HPDE6-E6E7 (cell line): ENCODE measurements at regions not wholly inside any gene's neighbourhood (a gene's known extent, or its start where the extent isn't known, plus 50 kb on each side); places are given as distances from the start of the nearest gene placed in this dataset.
A peak's percentile ranks its signal among the peaks of the same experiment; 100 is the strongest.
"Not testable (repeated sequence)": the region's sequence is repeated elsewhere in the genome, so short reads cannot be mapped to it uniquely, and the experiment has no call there.

ENCODE experiments used
- DNase-seq: peaks from one replicate; pipeline ENCODE4 v3.0.0; 2011; ENCODE audit warnings: missing footprints; ENCODE audit errors: extremely low spot score

GRCh38 chr12:59517522-59517921 lies 78.3 kb upstream of the SLC16A7 start:
- DNase-seq: no peak

- DNase-seq: no peak
Observed at GRCh38 chr12:59500915-59501314, 94.9 kb upstream of the SLC16A7 start.

DNA sequence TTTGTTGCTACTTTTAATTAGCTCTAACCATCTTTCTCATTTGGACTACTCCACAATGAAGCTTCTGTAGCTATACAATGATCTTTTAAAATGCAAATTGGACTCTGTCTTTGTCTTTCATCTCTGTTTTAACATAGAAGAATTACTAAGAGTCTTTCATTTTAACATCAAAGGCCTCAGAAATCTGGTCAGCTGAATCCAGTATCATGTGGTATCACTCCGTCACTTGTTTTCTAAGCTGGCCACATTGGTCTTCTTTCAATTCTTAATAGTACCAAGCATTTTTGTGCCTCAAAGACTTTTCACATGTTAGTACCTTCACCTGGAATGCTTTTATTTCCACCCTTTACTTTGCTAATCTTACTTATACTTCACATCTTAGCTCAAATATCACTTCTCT lies 95.5 kb upstream of the SLC16A7 start:
- DNase-seq: no peak

GRCh38 chr12:59499774-59500173 lies 96.1 kb upstream of the SLC16A7 start:
- no peak for DNase-seq

- DNase-seq: no peak
Observed at GRCh38 chr12:59494617-59495016, 101.2 kb upstream of the SLC16A7 start.

- no peak for DNase-seq
Observed at GRCh38 chr12:59491877-59492276, 104.0 kb upstream of the SLC16A7 start.

DNA sequence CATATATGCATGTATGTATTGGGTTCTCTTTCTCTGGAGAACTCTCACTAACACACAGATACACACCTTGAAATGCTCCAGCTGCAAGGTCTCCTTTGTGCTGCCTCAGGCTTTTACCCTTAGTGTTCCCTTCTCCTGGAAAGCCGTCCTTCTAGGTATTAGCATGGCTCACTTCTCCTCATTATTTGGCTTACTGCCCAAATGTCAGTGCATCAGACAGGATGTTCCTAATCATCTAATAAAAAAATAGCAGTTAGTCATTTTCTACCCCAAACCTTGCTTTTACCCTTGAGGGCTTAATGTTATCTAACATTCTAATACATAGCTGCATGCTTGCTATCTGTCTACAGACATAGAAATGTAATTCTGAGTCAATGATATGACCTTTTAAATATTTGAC lies 109.0 kb upstream of the SLC16A7 start:
- no peak for DNase-seq

GRCh38 chr12:59484575-59484974 lies 111.3 kb upstream of the SLC16A7 start:
- no peak for DNase-seq

DNA sequence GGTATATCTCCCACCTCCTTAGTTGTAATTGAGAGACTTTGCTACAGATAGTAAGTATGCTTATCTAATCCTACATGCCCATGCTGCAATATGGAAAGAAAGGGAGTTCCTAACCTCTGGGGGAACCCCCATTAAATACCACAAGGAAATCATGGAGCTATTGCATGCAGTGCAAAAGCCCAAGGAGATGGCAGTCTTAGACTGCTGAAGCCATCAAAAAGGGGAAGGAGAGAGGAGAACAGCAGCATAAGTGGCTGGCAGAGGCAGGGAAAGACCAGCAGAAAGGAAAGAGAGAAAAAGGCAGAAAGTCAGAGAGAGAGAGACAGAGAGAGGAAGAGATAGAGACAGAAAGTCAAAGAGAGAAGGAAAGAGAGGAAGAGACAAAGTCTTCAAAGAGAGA lies 121.6 kb upstream of the SLC16A7 start:
- DNase-seq: not testable (repeated sequence)

- DNase-seq: no peak
Observed at GRCh38 chr12:59472273-59472672, 123.6 kb upstream of the SLC16A7 start.

GRCh38 chr12:59459966-59460660 lies 135.7 kb upstream of the SLC16A7 start:
- no peak for DNase-seq

DNA sequence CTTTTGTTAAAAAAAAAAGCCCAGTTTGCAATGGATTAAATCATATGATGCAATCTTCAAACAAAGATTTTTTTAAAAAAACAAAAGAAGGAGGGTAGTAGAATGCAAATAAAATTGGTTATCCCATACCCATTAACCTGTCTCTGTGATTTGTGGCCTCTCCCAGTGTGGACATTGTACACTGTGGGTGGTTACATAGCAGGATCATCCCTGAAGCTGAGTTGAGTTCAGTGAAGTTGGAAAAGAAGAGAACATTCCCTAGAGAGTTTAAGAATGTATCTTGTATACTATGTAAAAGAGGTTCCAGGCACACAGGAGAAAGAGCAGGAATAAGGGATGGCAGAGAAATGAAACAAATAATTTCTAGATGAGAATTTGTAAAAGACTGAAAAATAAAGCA lies 142.4 kb upstream of the SLC16A7 start:
- no peak for DNase-seq

- DNase-seq: no peak
Observed at GRCh38 chr12:59452746-59453145, 143.1 kb upstream of the SLC16A7 start.

DNA sequence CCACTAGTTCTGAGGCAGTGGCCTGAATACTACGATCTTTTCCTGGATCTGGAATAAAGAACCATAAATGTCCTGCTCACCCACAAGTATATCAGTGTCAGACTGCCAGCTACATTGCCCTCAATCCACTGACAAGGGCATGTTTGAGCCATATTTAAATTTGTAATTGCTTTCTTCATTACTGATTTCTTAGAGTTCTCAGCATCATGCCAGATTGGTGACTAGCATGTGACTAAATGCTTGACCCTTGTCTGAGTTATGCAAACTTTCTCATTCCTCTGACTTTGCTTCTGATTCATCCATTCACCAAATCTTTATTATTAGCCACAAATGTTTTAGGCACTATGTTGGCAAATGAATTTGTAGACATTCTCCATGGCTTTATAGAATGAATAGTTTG lies 143.6 kb upstream of the SLC16A7 start:
- peak; percentile 33 for DNase-seq

DNA sequence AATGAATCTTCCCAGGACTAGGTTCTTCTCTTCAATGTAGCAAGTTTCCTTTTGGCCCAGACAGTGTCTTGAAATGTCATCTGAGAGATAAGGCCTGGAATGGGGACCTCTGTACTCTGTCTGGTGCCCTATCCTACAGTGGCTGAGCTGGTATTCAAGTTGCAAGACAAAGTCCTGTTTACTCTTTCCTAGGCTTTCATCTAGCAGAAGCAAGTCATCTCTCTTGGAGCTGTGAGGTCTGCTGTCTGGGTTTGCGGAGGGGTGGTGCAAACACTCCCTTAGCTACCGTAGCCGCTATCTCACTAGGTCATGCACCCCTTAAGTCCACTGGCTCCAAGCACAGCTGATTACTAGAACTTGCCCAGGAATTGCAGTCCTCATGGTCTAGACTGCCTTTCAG lies 149.7 kb upstream of the SLC16A7 start:
- DNase-seq: no peak

- no peak for DNase-seq
Observed at GRCh38 chr12:59444932-59445331, 150.9 kb upstream of the SLC16A7 start.

DNA sequence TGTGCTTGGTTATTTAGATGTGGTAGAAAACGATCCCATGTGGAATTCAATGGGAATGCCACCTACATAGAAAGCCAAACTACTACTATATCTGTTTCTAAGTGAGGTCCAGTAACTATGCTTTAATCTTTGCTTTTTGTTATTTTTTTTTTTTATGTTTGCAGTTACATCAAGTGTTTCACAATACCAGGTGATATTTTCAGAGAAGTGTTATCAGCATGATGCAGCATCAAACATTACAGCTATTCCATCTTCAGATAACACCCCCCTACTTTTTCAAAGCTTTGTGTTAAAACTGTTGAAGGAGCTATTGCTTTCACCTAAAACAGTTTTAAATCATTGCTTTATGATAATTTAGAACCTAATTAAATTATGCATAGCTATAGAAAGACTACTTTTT lies 163.8 kb upstream of the SLC16A7 start:
- DNase-seq: no peak

DNA sequence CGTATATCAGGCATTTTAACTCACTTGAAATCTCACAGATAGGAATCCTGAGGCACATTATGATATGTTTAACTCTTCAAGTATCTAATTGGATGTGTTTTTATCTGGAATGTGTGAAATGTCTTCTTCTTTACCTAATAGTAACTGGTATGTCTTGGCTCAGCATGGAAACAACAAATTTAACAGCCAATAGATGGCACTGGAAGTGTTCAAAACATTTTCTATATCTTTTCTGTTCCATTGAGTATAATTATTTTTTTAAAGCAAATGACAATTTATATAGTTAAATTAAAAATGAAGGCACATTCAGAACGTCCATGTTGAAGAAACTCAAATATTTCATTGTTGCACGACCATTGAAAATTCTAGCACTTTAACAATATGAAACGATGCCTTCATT lies 164.6 kb upstream of the SLC16A7 start:
- no peak for DNase-seq

DNA sequence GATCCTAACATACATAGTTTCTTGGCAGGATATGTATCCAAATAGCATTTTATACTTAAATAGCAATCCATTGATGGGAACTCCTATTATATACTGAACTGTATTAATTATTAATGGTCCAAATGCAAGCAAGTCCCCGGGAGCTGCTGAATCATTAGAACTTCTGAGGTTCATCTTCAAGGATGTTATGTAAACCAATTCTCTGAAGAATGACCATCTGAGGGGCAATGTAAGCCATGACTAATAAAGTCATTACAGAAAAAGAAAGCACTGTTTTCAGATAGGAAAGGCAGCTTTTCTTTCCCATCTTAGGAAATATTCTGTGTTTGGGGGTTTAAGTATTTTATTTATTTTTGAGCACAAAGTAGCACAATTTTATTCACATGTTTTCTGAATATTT lies 166.1 kb upstream of the SLC16A7 start:
- no peak for DNase-seq

- DNase-seq: no peak
Observed at GRCh38 chr12:59425798-59426197, 170.0 kb upstream of the SLC16A7 start.

- not testable (repeated sequence) for DNase-seq
Observed at GRCh38 chr12:59424666-59425065, 171.2 kb upstream of the SLC16A7 start.

DNA sequence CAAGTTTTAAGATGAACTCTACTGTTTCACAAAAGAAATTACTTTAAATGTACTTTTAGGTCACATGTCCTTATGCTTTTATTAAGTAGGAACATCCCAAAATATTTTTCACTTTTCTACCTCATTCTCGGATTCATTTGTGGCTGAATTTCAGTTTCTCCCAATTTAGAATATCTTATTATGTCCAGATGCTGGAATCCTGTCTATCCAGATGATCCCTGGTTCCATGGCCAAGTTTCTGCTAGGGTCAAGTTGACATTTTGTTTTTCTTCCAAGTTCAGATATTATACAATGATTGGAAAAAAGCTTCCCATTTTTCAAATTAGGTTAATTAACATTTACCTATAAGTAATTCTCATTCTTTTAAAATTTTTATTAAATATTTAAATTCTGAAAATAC lies 181.8 kb upstream of the SLC16A7 start:
- DNase-seq: no peak

DNA sequence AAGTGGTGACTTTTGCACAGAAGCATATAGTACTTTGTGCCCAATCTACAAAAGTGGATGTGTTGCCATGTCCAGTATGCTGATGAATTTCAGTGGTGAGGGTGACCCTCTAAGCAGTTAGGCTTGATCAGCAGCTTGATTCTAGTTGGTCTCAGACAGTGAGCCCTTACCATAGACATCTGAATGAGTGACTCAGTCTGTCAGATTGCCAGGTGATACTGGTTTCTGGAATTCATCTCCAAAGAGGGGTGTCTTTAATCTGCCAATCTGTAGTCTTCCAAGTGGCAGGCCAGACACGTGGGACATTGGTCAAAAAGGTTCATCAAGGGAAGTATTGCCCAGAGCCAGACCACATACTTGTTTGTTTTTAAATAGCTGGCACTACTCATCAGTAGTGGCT lies 187.4 kb upstream of the SLC16A7 start:
- no peak for DNase-seq

DNA sequence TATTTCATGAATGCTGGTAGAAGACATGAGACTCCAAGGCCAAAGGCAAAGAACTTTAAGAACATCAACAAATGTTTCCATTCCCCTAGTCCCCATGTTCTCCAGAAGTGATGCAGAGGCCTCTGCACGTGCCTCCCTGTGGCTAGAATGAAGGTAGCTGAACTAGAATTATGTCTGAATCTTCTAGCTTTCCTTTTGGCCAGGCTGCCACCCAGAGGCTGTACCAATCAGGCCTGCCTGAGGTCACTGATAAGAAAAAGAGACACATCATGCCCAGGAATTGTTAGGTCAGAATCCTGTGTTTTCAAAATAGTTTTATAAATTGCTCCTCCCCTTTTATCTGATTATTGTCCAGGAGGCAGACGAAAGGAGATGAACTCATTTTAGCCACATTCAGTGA lies 188.0 kb upstream of the SLC16A7 start:
- DNase-seq: no peak
